ENCODE measurements at regions not wholly inside any gene's neighbourhood (a gene's known extent, or its start where the extent isn't known, plus 50 kb on each side); places are given as distances from the start of the nearest gene placed in this dataset.

GRCh38 chr15:87631093-87631492 is 625.4 kb downstream of the NTRK3 start:
- no peak overlapping the region for H3K4me3 ChIP-seq (replicated peaks; ENCODE audit: insufficient read depth, low read length)
- TF ChIP-seq SPI1 (IDR thresholded peaks at IDR 0.05; ENCODE audit: borderline replicate concordance, low read depth) (no peak), POLR2AphosphoS5 (IDR thresholded peaks at IDR 0.05; ENCODE audit: low read depth) (no peak), GABPA (IDR thresholded peaks at IDR 0.05; ENCODE audit: low read depth) (no peak), REST (IDR thresholded peaks at IDR 0.05; ENCODE audit: insufficient replicate concordance, low read depth) (no peak)
- TF ChIP-seq, protein P1, sequence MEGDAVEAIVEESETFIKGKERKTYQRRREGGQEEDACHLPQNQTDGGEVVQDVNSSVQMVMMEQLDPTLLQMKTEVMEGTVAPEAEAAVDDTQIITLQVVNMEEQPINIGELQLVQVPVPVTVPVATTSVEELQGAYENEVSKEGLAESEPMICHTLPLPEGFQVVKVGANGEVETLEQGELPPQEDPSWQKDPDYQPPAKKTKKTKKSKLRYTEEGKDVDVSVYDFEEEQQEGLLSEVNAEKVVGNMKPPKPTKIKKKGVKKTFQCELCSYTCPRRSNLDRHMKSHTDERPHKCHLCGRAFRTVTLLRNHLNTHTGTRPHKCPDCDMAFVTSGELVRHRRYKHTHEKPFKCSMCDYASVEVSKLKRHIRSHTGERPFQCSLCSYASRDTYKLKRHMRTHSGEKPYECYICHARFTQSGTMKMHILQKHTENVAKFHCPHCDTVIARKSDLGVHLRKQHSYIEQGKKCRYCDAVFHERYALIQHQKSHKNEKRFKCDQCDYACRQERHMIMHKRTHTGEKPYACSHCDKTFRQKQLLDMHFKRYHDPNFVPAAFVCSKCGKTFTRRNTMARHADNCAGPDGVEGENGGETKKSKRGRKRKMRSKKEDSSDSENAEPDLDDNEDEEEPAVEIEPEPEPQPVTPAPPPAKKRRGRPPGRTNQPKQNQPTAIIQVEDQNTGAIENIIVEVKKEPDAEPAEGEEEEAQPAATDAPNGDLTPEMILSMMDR (IDR thresholded peaks at IDR 0.05; ENCODE audit: insufficient read depth, low read length): no peak
- H3K27me3 ChIP-seq (ENCODE audit: insufficient read depth, poor library complexity, severe bottlenecking): no peaks in the 10 kb centered on the region
- no peak overlapping the region for H3K27ac ChIP-seq (replicated peaks)
- no peak for DNase-seq (ENCODE audit: low read depth in 1 of 2, low spot score in 1 of 2)

GRCh38 chr15:87628311-87628710 is 628.2 kb downstream of the NTRK3 start:
- no peak for TF ChIP-seq REST (IDR thresholded peaks at IDR 0.05; ENCODE audit: insufficient replicate concordance, low read depth)
- Histone ChIP-seq H3K4me3 (replicated peaks; ENCODE audit: insufficient read depth, low read length) (no peak overlapping the region), H3K27me3 (ENCODE audit: insufficient read depth, poor library complexity, severe bottlenecking) (no peaks in the 10 kb centered on the region), H3K27ac (replicated peaks) (no peak overlapping the region)
- no peak for DNase-seq (ENCODE audit: low read depth in 1 of 2, low spot score in 1 of 2)

DNA sequence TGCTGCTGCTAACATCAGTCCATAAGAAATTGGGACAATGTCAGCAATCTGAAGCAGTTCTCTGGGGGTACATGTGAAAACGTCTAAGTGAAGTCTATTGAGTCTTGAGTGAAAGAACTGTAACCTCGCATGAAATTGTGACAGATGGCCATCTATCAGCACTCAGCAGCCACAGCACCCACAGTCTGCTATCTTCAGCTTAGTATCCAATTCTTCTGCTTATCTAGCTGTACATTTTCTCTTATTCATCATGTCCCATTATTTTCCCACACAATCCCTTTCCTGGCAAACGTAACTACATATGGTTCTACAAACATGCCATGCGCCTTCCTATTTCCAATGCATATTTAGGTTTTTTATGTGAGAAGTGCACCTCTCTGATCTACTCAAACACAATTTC is 629.7 kb downstream of the NTRK3 start:
- TF ChIP-seq SPI1 (IDR thresholded peaks at IDR 0.05; ENCODE audit: borderline replicate concordance, low read depth): no peak
- TF ChIP-seq REST (IDR thresholded peaks at IDR 0.05; ENCODE audit: insufficient replicate concordance, low read depth): no peak
- TF ChIP-seq POLR2AphosphoS5 (IDR thresholded peaks at IDR 0.05; ENCODE audit: low read depth): no peak
- TF ChIP-seq GABPA (IDR thresholded peaks at IDR 0.05; ENCODE audit: low read depth): no peak
- TF ChIP-seq, protein P1 (IDR thresholded peaks at IDR 0.05; ENCODE audit: insufficient read depth, low read length): no peak
- Histone ChIP-seq H3K27ac (replicated peaks) (no peak overlapping the region), H3K27me3 (ENCODE audit: insufficient read depth, poor library complexity, severe bottlenecking) (no peaks in the 10 kb centered on the region), H3K4me3 (replicated peaks; ENCODE audit: insufficient read depth, low read length) (no peak overlapping the region)
- no peak for DNase-seq (ENCODE audit: low read depth in 1 of 2, low spot score in 1 of 2)

DNA sequence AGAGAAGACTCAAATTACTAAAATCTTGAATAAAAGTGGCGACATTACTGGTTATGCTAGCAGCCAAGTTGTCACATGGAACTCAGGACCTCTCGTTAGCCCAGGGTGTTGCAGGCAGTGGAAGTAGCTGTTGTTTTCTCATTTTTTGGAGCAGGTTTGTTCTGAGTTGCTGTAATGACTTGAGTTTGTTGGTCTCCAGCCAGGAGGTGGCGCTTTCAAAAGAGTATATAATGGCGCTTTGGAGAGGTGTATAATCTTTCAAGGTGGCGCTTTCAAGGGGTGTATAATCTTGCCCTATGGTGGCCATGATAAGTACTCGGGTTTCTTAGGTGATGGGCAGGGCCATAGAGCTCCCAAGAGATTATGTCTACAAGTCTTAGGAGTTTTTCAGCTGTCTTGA is 632.7 kb downstream of the NTRK3 start:
- no peak overlapping the region for H3K27ac ChIP-seq (replicated peaks)
- DNase-seq (ENCODE audit: low read depth in 1 of 2, low spot score in 1 of 2): peak in 1 of 2 experiments; percentile 39
- H3K27me3 ChIP-seq (ENCODE audit: insufficient read depth, poor library complexity, severe bottlenecking): no peaks in the 10 kb centered on the region
- TF ChIP-seq, protein P1 (IDR thresholded peaks at IDR 0.05; ENCODE audit: insufficient read depth, low read length): no peak
- no peak for TF ChIP-seq REST (IDR thresholded peaks at IDR 0.05; ENCODE audit: insufficient replicate concordance, low read depth)
- no peak for TF ChIP-seq POLR2AphosphoS5 (IDR thresholded peaks at IDR 0.05; ENCODE audit: low read depth)
- H3K4me3 ChIP-seq (replicated peaks; ENCODE audit: insufficient read depth, low read length): no peak overlapping the region

Measured in HL-60 (cell line).